Stimulated activated naive CD4-positive, alpha-beta T cell (primary cell): ENCODE measurements at regions not wholly inside any gene's neighbourhood (a gene's known extent, or its start where the extent isn't known, plus 50 kb on each side); places are given as distances from the start of the nearest gene placed in this dataset.
"Not testable (repeated sequence)": the region's sequence is repeated elsewhere in the genome, so short reads cannot be mapped to it uniquely, and the experiment has no call there.

ENCODE experiments used
- DNase-seq, 6 experiments: peaks; one replicate each; lab custom pipeline; 2025; lab: John Stamatoyannopoulos, UW

DNA sequence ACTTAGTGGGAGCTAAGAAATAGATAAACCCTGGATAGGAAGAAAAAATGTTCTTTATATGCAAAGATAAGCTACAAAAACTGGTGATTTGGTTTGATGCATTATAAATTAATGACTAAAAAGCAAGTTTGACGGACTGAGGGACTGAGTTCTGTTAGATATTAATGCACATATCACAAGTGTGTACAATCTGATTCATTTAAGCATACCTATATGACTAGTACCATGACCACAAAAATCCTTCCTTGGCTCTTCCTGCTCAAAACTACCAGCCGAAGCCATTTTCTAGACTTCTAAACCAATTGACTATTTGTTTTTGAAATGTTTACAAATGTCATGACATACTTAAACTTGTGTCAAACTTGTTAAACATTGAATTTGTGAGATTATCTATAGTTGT is 374.5 kb upstream of the MON1B start:
- no peak for DNase-seq

DNA sequence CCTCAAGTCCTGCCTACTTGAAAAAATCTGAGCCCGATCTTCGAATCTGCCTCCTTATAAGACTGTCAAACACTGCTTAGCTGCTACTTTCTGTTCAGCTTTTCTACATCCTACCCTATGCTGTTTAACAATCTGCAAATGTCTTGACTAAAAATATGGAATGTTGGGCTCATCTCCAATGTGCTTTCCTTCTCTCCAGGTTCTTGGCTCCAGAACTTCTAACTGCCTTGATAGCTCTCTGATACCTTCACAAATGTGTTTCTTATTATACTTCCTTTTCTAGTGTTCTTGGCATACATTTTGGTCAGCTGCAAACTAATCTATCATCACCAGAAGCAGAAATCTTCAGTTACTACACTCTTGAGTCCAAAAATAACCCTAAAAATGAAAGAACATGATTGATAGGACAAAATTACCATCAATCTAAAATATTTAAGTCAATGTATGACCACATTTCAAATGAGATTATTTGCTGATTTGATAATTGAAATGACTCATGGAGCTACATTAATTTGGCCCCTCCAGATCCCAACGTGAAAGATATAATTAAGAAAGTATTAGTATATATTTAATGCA is 372.3 kb upstream of the MON1B start:
- DNase-seq: no peak

DNA sequence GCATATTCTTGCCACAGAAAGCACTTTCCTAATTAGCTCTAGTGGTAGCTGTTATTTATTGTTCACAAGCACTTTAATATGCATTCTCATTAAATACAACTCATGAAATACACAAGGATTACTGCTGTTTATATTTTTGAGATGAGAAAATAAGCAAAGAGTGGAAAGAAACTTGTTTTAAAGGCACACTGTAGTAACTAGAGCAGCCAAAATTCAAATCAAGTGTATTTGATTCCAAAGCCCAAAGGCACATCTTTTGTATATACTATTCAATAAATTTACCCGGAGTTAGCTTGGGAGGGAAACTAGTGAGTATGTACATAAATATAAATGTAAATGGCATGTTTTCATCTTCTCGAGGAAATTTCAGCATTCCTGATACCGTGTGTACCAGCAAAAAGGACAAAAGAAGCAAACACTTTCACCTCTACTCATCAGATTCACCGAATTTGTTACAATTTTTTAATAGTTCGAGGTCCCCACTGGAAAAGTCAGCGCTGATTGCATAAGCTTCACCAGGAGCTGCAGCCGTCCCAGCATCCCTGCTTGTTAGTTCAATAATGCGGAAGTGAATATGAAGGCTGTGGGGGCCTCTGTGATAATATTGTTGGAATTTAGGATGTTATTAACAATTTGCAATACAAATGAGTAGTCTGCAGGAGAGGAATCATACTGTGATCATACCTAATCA is 371.6 kb upstream of the MON1B start:
- no peak for DNase-seq

DNA sequence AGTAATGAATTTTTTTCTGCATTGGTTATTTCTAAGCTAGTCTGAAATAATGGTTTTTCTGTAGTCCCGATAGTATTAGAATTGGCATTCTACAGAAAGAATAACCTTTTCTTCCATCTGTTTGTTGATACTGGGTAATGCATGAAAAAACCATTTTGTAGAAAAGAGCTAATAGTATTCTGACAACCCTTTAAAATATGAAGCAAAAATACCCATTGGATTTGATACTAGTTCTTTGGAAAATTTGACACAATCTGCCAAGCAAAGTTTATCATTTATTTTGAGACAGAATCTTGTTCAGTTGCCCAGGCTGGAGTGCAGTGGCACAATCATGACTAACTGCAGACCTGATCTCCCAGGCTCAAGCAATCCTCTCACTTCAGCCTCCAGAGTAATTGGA is 366.8 kb upstream of the MON1B start:
- no peak for DNase-seq

DNA sequence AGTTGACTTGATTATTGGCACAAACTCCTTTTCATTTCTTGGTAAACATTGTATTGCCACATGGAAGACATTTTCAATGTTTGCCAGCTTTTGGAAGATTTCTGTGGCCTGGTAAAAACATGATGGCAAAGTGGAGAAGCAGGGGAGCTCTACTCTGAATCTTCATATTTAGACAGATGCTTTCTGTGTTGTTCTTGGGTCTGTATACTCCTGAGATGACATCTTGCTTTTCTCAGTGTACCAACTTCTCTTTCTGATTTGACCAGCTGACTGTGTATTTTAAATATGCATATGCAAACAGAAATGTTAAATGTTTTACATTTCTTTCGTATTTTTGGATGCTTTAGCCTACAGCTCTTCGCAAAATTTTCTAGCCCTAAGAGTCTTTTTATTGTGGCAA is 366.2 kb upstream of the MON1B start:
- no peak for DNase-seq

DNA sequence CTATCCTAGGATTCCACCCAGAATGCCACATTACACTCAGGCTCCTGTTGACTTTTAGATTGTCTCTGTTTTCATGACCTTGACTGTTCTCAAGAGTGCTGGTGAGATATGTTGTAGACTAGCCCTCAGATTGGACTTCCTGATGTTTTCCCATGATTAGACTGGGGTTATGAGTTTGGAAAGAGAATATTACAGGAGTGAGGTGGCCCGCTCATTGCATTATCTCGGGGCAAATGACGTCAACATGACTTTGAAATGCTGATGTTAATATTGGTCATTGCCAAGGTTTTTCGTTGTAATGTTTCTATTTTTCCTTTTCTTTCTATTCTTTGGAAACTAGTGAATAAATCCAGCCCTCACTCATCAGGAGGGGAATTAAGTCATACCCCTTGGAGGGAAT is 355.7 kb upstream of the MON1B start:
- DNase-seq: no peak

DNA sequence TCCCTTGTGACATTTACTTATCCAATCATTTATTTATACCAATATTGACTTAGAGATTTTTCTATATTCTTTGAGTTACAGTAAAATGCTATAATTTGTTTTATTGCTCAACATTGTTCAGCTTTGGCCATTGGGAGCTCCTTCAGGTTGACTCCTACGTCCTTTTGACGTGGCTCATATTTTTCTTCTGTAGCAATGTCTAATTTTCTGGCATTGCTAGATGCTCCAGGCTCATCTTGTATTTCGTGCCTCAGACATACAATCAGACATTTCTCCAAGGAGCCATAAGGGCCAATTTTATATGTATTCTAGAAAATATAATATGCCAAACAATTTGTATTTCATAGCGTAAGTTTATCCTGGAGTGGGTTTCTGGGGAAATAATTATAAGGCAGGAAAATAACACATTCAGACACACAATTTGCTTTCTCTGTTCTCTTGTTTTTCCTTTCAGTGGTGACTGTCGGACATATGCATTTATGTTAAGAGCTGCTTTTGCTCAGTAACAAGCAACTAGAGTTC is 355.1 kb upstream of the MON1B start:
- DNase-seq: no peak

DNA sequence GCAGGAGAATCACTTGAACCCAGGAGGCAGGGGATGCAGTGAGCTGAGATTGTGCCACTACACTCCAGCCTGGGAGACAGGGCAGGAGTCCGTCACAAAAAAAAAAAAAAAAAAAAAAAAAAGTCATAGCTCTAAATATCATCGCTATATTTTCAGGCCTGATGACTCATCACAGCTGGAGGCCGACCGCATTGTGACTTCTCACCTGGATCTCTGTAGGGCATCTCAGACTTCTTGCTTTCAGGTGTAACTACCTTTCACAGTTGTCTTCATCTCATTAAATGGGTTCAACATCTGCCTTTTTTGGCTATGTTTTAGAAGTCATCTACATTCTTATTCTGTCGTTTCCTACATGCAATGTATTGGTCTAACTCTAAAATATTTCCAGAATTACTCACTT is 353.1 kb upstream of the MON1B start:
- no peak for DNase-seq

DNA sequence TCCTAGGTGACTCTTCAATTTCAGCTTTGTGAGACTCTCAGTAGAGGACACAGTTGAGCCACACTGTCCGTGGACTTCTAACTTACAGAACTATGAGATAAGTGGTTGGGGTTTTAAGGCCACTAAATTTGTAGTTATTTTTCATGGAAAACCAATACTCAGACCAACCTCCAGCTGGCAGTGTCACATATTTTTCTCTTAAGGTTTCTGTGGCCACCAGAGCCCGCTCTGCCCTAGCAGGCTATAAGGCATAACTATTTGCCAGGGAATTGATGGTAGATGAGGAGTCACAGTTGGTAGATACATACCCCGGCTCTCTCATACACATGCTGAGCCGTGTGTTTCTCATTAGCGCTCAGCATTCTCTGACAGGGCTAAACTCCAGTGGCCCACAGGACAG is 336.8 kb upstream of the MON1B start:
- DNase-seq: no peak

DNA sequence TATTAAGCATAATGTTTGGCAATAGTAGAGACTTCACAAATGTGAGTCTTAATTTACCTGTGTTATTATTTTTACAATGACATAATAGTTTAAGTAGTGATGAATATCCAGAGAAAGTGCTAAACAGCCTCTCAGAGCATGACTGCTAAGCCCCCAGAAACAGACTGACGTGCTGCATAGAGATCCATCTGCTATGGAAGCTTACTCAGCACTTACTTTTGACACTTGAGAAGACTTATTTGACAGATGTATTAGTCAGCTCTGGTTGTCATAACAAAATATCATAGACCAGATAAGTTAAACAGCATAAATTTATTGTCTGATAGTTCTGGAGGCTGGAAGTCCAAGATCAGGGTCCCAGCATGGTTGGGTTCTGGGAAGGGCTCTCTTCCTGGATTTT is 334.9 kb upstream of the MON1B start:
- DNase-seq: no peak

DNA sequence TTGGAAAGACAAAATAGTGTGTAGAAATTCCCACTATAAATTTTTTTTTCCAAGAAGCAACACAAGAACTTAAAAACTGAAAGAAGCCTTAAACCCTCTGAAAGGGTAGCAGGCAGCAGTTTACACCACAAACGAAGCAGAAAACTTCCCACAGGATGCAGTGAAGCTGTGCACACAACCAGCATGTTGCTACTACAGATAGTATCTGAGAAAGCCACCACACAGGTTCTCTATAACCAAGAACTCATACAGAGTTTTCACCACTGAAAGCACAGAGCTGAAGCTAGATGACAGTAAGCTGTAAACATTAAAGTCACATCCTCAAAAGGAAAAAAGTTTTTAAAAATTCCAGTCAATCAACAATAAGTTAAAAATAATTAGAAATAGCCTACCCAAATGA is 333.6 kb upstream of the MON1B start:
- no peak for DNase-seq

DNA sequence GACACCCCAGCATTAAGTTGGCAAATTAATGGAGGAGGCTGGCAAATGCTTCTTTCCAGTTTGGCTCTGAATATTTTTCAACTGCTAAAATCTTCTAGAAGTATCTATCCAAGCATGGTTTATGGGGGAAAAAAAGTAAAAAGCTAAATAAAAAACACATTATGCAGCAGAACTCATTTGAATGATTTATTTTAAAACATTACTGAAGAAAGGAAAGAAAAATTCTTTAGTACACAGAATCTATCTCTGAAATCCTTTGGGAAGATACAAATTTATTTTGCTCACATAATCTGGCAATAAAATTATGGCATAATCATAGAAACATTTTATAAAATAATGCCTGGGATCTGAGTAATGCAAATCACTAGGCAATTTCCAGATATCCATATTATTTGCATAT is 328.1 kb upstream of the MON1B start:
- DNase-seq: no peak

DNA sequence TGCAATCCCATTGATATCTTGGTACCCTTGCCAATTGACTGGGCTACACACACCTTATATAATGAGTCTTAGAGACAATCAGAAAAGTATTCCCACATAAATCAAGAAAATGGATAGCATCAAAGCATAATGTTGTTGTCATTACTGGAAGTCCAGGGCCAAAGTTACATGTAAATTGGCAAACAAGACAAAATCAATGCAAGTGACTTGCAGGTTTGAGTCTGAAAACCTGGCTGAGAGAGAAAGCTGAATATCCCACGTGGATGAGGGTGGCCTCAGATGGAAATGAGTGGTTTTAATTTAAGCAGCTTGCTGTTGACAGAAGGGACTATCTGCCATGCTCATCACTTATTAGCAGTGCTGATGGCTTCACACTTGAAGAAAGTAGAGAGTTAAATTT is 324.0 kb upstream of the MON1B start:
- DNase-seq: no peak

DNA sequence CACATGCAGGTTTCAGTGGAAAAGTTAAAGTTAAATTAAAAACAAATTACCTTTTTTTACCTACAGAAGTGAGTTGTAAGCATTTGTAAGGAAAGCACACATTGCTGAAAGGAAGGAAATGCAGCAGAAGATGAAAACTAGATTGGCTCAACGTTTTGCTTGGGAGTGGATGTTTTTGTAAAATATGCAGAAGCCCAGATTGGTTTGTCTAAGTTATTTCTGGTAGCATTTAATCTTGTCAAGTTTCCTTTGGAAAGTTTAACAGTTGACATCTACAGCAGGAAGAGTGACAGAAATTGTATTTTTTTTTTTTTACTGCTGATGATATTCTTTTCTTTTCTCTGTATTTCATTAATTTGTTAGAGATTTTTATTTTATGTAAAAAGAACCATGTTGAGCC is 315.1 kb upstream of the MON1B start:
- no peak for DNase-seq

DNA sequence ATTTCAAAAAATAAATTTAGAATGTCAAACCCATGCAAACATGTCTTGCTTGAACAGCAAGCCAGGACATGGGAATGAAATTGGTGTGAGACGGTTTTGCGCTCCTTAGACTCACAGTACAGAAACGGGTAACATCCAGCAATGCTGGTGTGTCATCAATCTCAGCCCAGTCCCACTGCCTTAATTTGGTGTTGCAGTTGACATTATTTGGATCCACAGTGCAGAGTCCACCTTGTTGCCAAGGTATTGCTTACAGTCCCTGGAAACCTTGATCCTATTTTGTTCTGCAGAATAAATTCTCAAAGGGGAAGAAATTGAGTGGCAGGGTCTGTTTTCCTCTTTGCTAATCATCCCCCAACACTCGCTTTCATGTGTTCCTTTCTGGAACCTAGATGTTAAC is 311.6 kb upstream of the MON1B start:
- no peak for DNase-seq

DNA sequence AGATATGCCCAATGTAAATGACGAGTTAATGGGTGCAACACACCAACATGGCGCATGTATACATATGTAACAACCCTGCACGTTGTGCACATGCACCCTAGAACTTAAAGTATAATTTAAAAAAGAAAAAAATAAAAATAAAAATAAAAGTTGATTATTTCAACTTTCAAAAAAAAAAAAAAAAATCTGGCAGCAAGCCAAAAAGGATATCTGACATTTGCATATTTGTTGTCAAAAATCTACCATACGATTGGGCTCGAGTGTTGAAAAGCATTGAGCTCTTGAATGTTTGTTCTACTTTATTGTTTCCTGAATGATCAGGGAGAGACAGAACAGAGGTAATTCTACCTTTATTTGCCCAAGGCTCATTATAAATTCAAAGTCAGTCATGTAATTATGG is 310.5 kb upstream of the MON1B start:
- not testable (repeated sequence) for DNase-seq

DNA sequence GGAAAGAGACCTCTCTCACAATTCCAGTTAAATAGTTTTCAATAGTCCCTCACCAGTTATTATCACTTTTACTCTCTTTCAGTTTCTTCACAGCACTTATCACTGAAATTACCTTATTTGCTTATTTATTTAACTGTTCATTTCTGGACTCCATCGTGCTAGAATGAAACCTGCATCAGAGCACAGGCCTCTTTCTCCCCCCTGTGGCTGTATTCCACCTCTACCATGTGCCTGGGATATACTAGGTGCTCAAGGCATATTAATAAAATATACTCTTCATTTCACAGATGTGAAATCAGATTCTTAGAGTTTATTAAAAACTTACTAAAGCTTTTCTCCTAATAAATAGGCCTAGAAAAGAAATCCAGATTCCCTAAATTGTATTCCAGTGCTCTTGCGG is 308.9 kb upstream of the MON1B start:
- DNase-seq: no peak

DNA sequence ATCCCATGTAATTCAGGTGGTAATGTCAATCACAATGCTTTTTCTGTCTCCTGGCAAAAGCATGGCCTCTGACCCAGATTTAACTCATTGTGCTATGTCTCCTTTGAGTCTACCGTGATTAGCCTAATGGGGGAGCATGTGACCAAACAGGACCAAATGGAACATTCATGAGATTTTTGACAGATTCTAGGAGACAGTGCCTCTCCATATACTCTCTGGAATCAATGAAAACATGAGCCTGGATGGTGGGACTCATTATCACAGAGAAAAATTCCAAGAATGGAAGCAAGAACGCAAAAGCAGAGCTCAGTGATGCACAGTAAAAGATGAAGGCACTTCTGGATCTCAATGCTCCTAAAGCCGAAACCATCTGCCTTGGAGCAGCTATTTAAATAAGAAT is 307.9 kb upstream of the MON1B start:
- no peak for DNase-seq

DNA sequence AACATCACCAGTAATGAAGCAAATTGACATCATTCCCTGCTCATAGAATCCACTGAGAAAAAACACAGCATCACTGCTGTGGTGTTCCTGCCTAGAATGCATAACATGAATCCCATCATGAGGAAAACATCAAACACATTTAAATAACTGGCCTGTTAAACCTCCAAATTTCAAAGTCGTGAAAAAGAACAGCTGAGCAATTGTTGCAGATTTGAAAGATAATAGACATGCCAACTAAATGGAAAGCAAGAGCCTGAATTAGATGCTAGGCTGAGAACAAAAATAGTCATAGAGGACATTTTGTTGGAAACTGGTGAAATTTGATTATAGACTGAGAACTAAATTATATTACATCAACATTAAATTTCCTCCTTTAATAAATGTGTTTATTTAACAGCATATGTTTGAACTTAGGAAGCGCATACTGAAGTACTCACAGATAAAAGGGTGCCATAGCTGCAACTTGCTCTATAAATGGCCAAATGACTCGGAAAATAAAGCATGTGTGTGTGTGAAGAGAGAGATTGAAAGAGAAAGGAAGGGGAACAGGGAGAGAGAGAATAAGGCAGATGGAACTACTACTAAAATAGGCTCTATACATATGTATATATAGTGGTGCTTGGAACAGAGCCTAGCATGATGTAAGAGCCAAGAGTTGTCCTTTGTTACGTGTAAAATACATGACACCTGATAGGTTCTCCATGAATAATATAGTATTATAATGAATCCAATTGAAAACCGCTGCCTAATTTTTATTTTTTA is 305.0 kb upstream of the MON1B start:
- no peak for DNase-seq

DNA sequence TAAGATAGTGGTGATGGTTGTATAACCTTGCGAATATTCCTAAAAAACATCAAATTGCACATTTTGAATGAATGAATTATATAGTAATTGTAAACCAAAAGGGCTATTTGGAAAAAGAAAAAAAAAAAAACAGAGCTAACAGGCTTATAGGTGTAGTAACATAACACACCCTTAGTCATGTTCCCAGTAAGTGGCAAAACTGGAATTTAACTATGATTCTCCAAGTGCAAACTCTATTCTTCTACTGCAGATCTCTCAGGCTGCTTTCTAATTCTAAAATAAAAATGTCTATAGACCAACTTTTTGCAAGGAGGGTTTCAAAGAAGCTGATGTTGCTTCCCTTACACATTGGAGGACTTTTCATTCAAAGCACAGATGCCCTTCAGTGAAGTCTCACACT is 293.2 kb upstream of the MON1B start:
- no peak for DNase-seq

DNA sequence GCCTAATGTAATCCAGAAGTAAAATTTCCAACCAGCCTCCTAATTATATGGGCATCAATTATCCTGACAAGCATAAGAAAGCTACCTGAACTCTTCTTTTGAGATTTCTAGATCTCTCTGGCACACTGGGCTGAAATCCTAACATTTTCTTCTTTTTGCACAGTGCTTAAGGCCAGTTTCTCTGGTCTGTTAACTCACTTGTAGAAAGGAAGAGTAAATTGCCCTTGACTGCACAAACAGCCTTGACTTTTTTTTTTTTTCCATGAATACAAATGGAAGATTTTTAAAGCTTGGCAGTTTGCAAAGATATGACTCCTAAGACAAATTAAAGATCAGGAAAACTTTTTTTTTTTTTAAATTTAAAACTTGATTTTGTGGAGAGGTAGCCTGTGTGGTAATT is 291.2 kb upstream of the MON1B start:
- no peak for DNase-seq

DNA sequence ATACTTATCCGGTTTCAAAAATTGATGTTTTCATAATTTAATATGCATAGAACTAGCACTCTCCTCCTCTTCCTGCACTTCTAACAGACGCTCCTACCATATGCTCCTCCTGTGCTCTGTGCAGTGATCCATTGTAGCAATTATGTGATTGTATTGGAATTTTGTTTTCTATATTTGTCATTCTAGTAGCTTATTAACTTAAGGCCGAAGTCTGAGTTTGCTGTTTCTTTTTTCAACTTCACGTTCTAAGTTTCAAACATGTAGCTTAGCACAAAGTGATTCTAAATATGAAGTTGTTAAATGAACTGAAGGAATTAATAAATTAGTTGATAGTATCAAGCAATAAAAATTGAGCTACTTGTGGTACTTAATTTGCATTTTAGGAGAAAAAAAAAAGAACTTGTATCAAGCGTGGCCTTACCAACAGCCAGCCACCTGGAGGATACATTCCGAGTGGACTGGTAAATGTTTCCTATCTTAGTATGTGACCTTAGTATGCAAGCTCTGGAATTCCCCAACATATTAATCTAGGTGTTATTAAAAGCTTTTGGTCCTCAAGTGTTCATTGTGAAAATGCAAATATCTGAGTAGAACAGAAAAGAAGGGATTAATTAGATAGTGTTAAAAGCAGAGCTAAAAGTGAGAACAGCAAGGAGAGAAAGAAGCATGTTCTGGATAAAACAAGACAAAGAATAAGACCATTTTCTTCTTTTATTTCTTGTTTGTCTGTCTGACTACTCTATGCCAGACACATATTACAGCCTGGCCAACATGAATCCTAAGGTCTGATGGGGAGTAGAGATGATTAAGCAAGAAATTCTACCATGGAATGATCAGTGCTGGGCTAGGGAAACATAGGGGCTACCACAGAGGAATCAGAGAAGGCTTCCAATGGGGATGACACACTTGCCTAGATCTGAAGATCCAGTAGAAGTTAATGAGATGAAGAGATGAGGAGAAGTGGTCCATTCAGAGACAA is 290.4 kb upstream of the MON1B start:
- DNase-seq: no peak
